GM18508 (cell line): ENCODE measurements at regions not wholly inside any gene's neighbourhood (a gene's known extent, or its start where the extent isn't known, plus 50 kb on each side); places are given as distances from the start of the nearest gene placed in this dataset.
A peak's percentile ranks its signal among the peaks of the same experiment; 100 is the strongest.

Experiments used
- ATAC-seq: cut with Tn5 transposase; IDR thresholded peaks from one replicate; pipeline ENCODE4 v1.9.1; 2021; ENCODE audit warnings: moderate number of reproducible peaks; ENCODE audit not compliant: insufficient read depth, unreplicated experiment

DNA sequence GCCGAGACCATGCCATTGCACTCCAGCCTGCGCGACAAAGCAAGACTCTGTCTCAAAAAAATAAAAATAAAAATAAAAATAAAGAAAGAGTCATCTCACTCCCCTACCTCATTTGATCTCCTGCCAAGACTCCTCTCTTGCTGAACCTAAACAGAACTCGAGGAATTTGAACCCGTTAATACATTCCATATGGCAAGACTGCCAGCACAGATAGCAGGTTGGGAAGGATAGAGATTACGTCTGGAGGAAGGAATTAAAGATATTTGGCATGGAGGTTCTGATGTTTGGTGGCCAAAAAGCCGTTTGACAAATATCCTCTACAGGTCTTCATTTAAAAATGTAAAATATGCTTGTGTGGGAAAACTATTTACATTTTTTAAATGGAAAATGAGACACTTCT, 549.6 kb downstream of the HTR7 start:
- no peak for ATAC-seq

- no peak for ATAC-seq
Measured at GRCh38 chr10:90313576-90314325, 544.1 kb downstream of the HTR7 start.

DNA sequence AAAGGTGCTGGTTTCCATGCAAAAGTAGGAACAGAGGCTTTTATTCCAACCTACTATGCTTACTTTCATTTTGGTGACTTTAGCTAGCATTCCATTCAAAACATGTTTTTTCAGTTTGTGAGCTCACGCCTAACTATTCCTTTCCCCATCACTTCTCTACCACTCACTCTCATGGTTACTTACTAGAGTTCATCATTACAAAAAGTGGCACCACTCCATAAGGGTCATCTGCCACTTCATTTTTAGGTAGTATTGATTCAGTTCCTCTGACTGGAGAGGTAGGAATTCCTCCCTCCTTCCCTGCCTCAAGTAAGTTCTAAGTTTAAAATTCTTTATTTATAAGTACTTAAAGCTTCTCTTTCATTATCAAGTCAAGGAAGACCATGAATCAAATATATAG, 543.1 kb downstream of the HTR7 start:
- no peak for ATAC-seq

GRCh38 chr10:90317172-90317571, 540.7 kb downstream of the HTR7 start:
- no peak for ATAC-seq

DNA sequence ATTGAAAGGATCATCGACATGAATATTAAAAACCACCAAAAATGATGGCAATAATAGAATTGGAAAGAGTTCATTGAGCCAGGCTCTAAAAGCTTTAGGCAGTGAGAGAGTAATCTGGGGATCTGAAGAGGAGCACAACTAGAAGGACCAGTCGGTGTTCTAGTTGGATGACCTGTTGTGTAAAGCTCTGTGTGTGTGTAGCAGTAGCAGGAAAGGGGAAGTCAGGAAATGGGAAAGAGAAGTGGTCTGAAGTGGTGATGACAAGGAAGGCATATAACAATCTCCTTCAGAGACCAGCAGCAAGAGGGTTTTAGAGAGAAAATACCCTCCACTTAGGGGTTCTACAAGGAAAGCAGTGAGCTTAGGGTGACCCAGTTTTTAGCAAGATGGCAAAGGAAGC, 539.2 kb downstream of the HTR7 start:
- ATAC-seq = no peak

DNA sequence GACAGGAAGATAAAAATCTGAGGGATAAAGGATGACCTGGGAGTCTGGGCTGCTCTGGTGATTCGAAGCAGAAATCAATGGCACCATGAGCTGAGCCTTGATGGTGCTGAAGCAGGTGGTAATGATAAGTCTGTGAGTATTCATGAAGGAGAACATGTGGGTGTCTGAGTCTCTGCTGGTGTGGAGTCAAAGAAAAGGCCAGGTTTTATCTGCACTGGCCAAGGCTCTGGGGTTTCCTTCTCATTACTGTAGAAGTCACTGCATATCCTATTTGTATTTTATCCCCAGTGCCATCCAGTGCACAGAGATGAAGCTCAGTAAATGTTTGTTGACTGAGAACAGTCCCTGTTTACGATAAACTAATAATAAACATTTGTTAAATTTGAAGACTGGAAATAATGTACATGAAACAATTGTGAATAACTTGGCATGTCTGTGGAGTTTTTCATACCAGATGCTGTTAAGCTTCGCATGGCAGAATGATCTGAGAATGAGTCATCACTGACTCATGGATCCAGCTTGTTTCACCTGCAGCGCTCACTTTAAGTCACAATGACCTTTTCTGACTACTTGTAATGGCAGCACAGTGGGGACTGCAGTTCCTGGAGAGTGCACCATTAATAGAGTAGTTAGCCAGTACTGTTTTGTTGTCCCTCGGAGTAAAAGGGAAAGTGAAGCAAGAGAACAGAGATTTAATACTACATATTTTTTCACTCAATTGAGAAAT, 538.5 kb downstream of the HTR7 start:
- ATAC-seq = peak; percentile 91

- no peak for ATAC-seq
Measured at GRCh38 chr10:90321132-90321816, 536.6 kb downstream of the HTR7 start.

DNA sequence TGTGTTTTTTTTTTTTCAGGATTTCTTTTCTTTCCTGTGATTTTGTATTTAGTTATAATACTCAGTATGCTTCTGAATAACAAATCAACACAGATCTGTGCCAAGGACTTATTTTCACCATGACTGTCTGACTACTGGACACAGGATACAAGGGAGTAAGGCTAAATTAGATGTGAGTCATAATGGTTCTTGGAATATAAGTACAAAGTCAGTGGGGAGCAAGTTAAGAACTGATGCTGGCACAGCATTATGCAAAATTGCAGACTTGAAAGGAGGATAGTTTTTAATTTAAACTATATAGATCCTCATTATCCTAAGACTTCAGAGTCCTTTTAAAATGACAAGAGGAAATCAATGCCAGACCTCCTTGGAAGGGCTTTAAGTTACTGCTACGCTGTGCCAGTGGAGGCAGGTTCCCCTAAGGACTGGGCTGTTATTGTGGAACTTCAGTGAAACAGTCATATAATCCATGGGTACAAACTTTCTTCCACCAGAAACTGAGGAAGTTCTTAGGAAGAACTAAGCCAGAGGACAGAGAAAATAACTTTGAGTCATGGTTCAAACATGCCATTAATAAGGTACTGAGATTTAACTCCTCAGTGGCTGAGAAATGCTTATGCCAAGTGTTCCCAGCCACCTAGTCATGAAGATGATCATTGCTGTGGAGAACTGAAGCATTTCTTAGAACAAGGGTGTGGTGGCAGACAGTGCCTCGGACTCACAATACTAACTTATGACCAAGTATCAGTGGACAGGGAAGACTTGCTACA, 531.2 kb downstream of the HTR7 start:
- no peak for ATAC-seq

- no peak for ATAC-seq
Measured at GRCh38 chr10:90327611-90328010, 530.2 kb downstream of the HTR7 start.

GRCh38 chr10:90328459-90328858, 529.4 kb downstream of the HTR7 start:
- ATAC-seq = no peak

DNA sequence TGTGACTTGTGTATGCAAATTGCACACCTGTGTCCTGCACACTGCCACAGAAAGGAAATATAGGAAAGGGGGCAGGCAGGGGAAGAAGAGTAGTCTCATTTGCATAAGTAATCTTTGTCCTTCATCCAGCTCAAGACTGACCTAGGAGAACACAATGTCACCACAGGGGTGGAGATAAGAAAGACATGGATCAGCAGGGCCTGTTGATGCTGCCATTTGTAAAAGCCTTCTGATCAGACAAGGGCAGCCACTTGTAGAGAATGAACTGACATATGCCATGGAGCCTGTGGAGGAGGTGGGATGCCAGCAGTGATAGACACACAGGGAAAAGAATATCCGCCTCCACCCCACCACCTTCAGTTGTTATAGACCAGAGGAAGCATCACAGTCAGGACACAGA, 528.9 kb downstream of the HTR7 start:
- no peak for ATAC-seq

GRCh38 chr10:90337316-90337715, 520.5 kb downstream of the HTR7 start:
- ATAC-seq = no peak

DNA sequence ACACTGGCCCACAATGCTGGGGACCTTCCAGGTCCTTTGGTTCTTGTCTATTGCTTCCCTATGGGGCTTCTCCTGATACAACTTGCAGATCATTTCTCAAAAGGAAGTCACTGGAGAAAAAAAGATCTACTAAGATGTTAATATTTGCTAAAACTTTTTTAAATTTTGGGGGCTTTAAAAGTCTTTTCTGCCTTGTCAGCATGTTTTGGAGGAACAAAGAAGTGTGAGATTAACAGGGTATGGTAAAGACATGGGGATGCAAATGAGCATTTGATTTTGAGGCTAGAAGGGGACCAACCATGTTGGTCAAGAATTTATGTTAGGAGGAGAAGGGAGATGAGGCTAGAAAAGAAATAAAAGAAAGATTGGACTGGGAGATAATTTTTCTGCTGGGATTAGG, 515.4 kb downstream of the HTR7 start:
- no peak for ATAC-seq

DNA sequence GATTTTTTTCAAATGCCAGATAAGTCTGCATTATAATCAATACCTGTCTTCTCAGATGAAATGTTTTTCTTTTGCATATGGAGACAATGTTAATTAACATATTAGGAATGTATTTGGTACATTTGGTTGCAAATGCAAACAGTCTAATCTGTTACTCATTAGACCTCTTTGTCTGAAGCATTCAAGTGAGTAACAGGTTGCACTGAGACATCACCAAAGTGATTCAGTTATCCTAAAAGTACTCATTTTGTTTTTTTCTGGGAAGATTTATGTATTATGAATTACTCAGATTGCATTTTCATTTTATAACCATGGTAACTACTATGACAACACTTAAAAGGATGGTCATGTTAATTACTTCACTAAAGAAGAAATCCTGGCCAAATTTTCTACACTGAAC, 513.6 kb downstream of the HTR7 start:
- ATAC-seq = no peak

DNA sequence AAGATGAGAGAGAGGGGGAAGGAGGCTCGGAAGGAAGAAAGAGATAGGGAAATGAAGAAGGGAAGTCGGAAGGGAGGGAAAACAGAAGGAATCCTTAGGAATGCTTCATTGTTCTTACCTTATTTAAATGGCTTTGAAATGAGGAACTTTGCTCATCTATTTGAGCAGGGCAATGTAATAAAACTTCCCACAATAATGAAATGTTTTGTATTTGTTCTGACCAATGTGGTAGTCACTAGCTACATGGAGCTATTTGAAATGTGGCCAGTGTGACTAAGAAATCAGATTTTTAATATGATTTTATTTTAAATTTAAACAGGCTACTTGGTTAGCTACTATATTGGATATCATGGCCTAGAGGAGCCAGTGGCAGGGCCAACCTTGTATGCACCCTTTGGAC, 510.6 kb downstream of the HTR7 start:
- ATAC-seq = no peak

DNA sequence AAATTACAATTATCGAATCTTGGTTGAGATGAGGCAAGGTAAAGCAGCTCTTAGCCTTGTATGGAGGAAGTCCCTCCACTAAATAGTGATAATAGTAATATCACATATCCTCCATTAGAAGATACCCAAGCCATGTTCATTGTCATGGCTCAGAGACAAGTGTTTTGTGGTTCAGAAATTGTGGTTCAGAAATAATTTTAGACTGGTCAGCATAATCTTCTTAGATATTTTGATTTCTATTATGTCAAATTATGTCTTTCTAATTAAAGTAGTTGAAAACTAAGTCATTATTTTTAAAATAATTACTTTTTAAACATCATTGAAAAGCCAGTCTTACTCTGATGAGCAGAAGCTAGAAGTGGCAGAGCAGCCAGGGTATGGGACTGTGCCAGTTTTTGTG, 507.7 kb downstream of the HTR7 start:
- no peak for ATAC-seq

DNA sequence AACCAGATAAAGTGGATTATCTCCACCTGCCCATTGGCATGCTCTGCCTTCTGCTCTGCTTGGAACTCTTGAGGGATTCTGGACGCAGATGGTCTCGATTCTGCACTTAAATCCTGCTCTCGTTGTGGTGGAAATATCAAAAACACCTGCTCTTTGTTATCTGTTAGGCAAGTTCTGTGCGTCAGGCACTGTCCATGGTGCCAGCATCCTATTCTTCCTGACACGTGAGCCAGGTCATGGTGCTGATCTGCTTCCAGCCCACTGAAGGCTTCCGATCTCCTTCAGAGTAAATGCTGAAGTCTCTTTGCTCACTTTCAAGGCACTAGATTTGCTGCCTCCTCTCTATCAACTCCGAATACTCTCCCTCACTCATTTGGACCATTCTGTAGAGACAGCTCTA, 505.6 kb downstream of the HTR7 start:
- no peak for ATAC-seq

GRCh38 chr10:90354914-90355313, 502.9 kb downstream of the HTR7 start:
- ATAC-seq = no peak

DNA sequence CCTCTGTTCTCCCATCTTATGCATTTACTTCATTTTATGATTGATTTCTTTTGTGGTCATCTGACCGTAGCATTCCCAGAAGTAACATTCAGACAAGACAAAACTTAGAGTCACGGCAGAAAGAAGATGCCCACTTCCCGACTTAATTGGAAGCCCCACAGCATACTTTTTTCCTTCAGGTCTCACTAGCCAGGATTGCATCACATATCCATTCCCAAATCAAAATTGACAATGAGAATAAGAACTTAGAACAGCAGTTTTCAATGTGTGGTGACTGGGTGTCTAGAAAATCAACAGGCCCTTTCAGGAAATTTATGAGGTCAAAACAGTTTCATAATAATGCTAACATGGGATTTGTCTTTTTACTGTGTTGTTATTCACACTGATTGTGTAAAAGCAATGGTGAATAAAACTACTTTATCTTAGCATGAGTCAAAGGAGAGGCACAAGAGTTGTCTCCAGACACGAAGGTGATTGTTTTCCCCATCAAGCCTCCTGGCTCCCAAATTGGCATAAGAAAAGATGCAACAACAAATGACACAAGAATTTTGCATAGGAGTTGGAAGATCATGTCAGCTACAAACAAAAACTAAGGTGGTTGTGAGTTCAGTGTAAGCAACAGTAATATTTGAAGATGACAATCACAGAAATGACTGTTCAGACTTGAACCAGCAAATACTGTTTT, 493.9 kb downstream of the HTR7 start:
- no peak for ATAC-seq

- no peak for ATAC-seq
Measured at GRCh38 chr10:90372451-90372850, 485.4 kb downstream of the HTR7 start.
